DND-41 (cell line): ENCODE measurements at regions not wholly inside any gene's neighbourhood (a gene's known extent, or its start where the extent isn't known, plus 50 kb on each side); places are given as distances from the start of the nearest gene placed in this dataset.

Source experiments
- ATAC-seq: fragments of 200-7000 bp; cut with Tn5 transposase; 3 replicates; pipeline ENCODE4 v1.9.1; 2021; ENCODE audit warnings: low read depth; ENCODE audit not compliant: insufficient read depth
- DNase-seq: peaks from one replicate; pipeline ENCODE4 v3.0.0-alpha.2; 2020
- H2AFZ ChIP-seq: 2 replicates; pipeline ENCODE4 v1.6.0; 2012; ENCODE audit warnings: low read depth, low read length
- H3K27ac ChIP-seq: 2 replicates; pipeline ENCODE4 v1.5.1; 2012; ENCODE audit warnings: low read length, inconsistent platforms
- H3K27me3 ChIP-seq: fragments of 200-600 bp; sonication (generic); 2 replicates; pipeline ENCODE4 v1.6.0; 2012; ENCODE audit warnings: low read length, mild to moderate bottlenecking, inconsistent platforms; ENCODE audit not compliant: insufficient read depth, poor library complexity
- H3K36me3 ChIP-seq: 2 replicates; pipeline ENCODE4 v1.5.1; 2012; ENCODE audit warnings: low read length, inconsistent platforms; ENCODE audit not compliant: insufficient read depth
- H3K4me1 ChIP-seq: 2 replicates; pipeline ENCODE4 v1.5.1; 2012; ENCODE audit warnings: mild to moderate bottlenecking, low read length; ENCODE audit not compliant: insufficient read depth
- H3K4me2 ChIP-seq: 2 replicates; pipeline ENCODE4 v1.6.0; 2012; ENCODE audit warnings: mild to moderate bottlenecking, moderate library complexity, low read length, inconsistent platforms; ENCODE audit not compliant: insufficient read depth
- H3K4me3 ChIP-seq, 2 experiments: fragments of 200-600 bp in 1 of 2; shearing (Covaris generic) in 1 of 2; 2 replicates each; pipeline ENCODE4 v1.5.1; 2012 to 2016; ENCODE audit warnings: inconsistent platforms in 2 of 2, low read length in 2 of 2, mild to moderate bottlenecking in 2 of 2, low read depth in 1 of 2, moderate library complexity in 1 of 2
- H3K79me2 ChIP-seq: 2 replicates; pipeline ENCODE4 v1.6.0; 2012; ENCODE audit warnings: low read length, inconsistent platforms; ENCODE audit not compliant: insufficient read depth
- H3K9ac ChIP-seq: 2 replicates; pipeline ENCODE4 v1.6.0; 2012; ENCODE audit warnings: low read depth, mild to moderate bottlenecking, inconsistent platforms, low read length, moderate library complexity
- H3K9me3 ChIP-seq: 2 replicates; pipeline ENCODE4 v1.5.1; 2012; ENCODE audit warnings: low read length, moderate library complexity, mild to moderate bottlenecking, inconsistent platforms; ENCODE audit not compliant: insufficient read depth, severe bottlenecking
- H4K20me1 ChIP-seq: 2 replicates; pipeline ENCODE4 v1.6.0; 2012; ENCODE audit warnings: low read length; ENCODE audit not compliant: insufficient read depth
- EZH2 ChIP-seq: IDR thresholded peaks from 3 replicates; pipeline ENCODE4 v1.6.1; 2012; ENCODE audit warnings: borderline replicate concordance, low read depth, mild to moderate bottlenecking, moderate library complexity, low read length, inconsistent platforms; ENCODE audit not compliant: severe bottlenecking
- TF ChIP-seq, protein P1 (sequence below): IDR thresholded peaks from 2 replicates; pipeline ENCODE4 v1.5.1; 2012; ENCODE audit warnings: borderline replicate concordance, low read length, moderate library complexity, mild to moderate bottlenecking; ENCODE audit not compliant: poor library complexity, severe bottlenecking; ENCODE audit errors: extremely low read depth

- Histone ChIP-seq H3K4me2 (no peak overlapping the region), H2AFZ (no peak overlapping the region), H3K27me3 (no peaks in the 10 kb centered on the region), H3K36me3 (no peaks in the 10 kb centered on the region), H4K20me1 (no peaks in the 10 kb centered on the region), H3K27ac (no peak overlapping the region), H3K9me3 (no peaks in the 10 kb centered on the region), H3K4me3 (no peak overlapping the region), H3K4me1 (no peaks in the 10 kb centered on the region), H3K9ac (no peak overlapping the region), H3K79me2 (no peaks in the 10 kb centered on the region)
- TF ChIP-seq, protein P1, sequence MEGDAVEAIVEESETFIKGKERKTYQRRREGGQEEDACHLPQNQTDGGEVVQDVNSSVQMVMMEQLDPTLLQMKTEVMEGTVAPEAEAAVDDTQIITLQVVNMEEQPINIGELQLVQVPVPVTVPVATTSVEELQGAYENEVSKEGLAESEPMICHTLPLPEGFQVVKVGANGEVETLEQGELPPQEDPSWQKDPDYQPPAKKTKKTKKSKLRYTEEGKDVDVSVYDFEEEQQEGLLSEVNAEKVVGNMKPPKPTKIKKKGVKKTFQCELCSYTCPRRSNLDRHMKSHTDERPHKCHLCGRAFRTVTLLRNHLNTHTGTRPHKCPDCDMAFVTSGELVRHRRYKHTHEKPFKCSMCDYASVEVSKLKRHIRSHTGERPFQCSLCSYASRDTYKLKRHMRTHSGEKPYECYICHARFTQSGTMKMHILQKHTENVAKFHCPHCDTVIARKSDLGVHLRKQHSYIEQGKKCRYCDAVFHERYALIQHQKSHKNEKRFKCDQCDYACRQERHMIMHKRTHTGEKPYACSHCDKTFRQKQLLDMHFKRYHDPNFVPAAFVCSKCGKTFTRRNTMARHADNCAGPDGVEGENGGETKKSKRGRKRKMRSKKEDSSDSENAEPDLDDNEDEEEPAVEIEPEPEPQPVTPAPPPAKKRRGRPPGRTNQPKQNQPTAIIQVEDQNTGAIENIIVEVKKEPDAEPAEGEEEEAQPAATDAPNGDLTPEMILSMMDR = no peak
- no peak for TF ChIP-seq EZH2
- ATAC-seq = no peak
- no peak for DNase-seq
Observed at GRCh38 chr1:69414574-69414973, 153.1 kb upstream of the LRRC7 start.

DNA sequence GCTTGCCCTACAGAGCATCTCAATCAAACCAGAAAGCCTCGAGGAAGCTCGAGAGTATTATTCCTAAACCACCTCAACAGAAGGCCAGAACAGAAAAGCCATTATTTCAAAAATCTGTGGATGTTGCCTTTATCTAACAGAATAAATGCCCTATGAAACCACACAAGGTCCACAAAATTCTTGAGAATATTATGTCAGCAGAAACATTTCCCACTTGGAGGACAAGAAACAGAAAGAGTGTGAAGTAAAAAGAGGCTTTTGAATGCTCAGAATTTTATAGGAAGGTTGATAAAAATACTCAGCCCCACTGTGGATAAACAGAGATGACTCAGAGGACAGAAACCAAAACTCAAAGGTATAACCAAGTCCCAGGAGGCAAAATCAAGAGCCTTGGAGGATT is 146.4 kb upstream of the LRRC7 start:
- Histone ChIP-seq H3K27ac (no peak overlapping the region), H2AFZ (no peak overlapping the region), H3K4me2 (no peak overlapping the region), H3K79me2 (no peaks in the 10 kb centered on the region), H4K20me1 (no peaks in the 10 kb centered on the region), H3K9me3 (no peaks in the 10 kb centered on the region), H3K27me3 (no peaks in the 10 kb centered on the region), H3K9ac (no peak overlapping the region), H3K4me3 (no peak overlapping the region), H3K4me1 (no peaks in the 10 kb centered on the region), H3K36me3 (no peaks in the 10 kb centered on the region)
- no peak for ATAC-seq
- DNase-seq = no peak
- TF ChIP-seq EZH2 = no peak
- TF ChIP-seq, protein P1 = no peak

- Histone ChIP-seq H4K20me1 (no peaks in the 10 kb centered on the region), H3K27me3 (no peaks in the 10 kb centered on the region), H3K9me3 (no peaks in the 10 kb centered on the region), H3K4me1 (no peaks in the 10 kb centered on the region), H3K9ac (no peak overlapping the region), H3K79me2 (no peaks in the 10 kb centered on the region), H3K27ac (no peak overlapping the region), H2AFZ (no peak overlapping the region), H3K4me3 (no peak overlapping the region), H3K36me3 (no peaks in the 10 kb centered on the region), H3K4me2 (no peak overlapping the region)
- ATAC-seq (no peak), DNase-seq (no peak)
- TF ChIP-seq, protein P1 = no peak
- no peak for TF ChIP-seq EZH2
Observed at GRCh38 chr1:69425871-69426270, 141.9 kb upstream of the LRRC7 start.

DNA sequence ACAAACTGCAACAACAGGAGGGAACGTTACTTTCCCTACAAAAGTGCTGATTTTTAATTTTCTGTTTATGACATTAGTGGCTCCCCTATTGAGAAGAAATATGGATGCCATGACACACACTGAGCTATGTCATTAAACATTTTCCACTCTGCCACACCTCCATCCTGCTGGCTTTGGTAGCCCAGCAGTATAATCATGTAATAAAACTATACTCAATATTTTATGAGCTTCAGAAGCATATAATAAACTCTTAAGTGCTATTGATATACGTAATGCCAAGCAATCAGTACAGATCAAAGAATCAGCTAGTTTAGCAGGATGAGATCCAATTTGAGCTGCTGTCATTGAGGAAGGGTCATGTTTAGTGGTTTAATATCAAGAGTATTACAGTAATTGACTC is 141.3 kb upstream of the LRRC7 start:
- Histone ChIP-seq H3K79me2 (no peaks in the 10 kb centered on the region), H3K9ac (no peak overlapping the region), H2AFZ (no peak overlapping the region), H3K36me3 (no peaks in the 10 kb centered on the region), H3K4me2 (no peak overlapping the region), H3K27ac (no peak overlapping the region), H3K9me3 (no peaks in the 10 kb centered on the region), H3K27me3 (no peaks in the 10 kb centered on the region), H3K4me1 (no peaks in the 10 kb centered on the region), H3K4me3 (no peak overlapping the region), H4K20me1 (no peaks in the 10 kb centered on the region)
- DNase-seq (no peak), ATAC-seq (no peak)
- TF ChIP-seq, protein P1 = no peak
- TF ChIP-seq EZH2 = no peak
